NCI-H226 (cell line): ENCODE measurements at regions not wholly inside any gene's neighbourhood (a gene's known extent, or its start where the extent isn't known, plus 50 kb on each side); places are given as distances from the start of the nearest gene placed in this dataset.

Experiments used
- DNase-seq: peaks from one replicate; pipeline ENCODE4 v3.0.0-alpha.2; 2015

GRCh38 chr2:104787298-104788065, 66.4 kb upstream of the POU3F3 start:
- DNase-seq = no peak

- DNase-seq = no peak
Measured at GRCh38 chr2:104788742-104789455, 65.0 kb upstream of the POU3F3 start.

GRCh38 chr2:104790100-104790811, 63.7 kb upstream of the POU3F3 start:
- no peak for DNase-seq

GRCh38 chr2:104790901-104791495, 62.9 kb upstream of the POU3F3 start:
- DNase-seq = no peak

GRCh38 chr2:104793966-104794365, 59.9 kb upstream of the POU3F3 start:
- no peak for DNase-seq

GRCh38 chr2:104794441-104794840, 59.5 kb upstream of the POU3F3 start:
- no peak for DNase-seq
